ENCODE measurements at regions not wholly inside any gene's neighbourhood (a gene's known extent, or its start where the extent isn't known, plus 50 kb on each side); places are given as distances from the start of the nearest gene placed in this dataset.

DNA sequence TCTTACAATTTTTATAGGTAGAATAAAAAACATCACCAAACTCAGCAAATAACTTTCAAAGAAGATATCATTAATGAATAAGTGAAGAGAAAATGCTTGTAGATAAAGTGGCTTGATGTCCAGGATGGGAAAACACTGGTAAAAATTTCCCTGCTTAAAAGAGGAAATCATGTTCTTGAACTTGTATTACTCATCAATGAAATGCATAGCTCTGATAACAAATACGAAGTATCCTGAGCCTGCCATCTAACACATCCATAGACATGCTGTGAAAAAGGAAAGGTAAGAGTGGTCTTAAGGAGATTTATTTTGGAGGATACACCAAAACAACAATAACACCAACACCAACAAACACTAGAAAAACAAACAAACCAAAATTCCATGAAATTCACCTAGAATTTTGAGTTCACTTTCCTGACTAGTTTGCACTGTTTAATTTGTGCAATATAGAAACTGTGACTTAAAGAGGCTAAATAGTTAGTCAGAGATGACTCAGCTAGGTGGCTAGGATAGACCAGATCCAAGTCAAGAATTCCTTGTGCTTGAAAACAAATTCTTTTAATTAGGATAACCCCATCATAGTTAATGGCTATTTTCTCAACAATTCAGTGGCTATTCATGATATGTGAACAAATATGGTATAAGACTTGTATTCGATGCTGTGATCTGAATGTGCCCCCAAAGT is 179.8 kb upstream of the KCNK2 start:
- no peak overlapping the region for H3K4me3 Mint-ChIP-seq
- no peak for DNase-seq (ENCODE audit: low read depth, low spot score)
- H3K4me1 Mint-ChIP-seq: no peaks in the 10 kb centered on the region

DNA sequence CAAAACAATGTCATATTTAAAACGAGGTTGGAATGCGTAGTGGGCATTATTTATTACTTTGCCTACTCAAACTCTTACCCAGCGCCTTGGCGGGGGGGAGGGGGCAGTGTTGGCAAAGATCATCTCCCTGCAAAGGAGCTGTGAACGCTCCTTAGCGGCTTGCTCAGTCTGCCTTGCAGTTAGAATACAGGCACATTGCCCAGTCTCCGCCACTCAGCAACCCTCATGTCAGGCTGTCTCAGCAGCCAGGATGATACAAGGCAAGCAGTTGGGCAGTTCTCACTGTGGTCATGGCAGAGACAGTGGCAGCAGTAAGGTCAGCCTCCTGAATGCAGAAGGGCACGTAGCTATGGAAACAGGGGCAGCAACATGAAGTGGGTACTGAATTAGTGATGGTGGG is 170.4 kb upstream of the KCNK2 start:
- no peak for DNase-seq (ENCODE audit: low read depth, low spot score)

More for the DNA sequence above, 179.8 kb upstream of the KCNK2 start:
- Mint-ChIP-seq H3K36me3 (ENCODE audit: low read depth) (no peaks in the 10 kb centered on the region), H3K27me3 (ENCODE audit: low read depth) (no peaks in the 10 kb centered on the region), H3K27ac (ENCODE audit: unreplicated experiment) (no peak overlapping the region), H3K9me3 (no peaks in the 10 kb centered on the region)
- TF ChIP-seq, protein P1, sequence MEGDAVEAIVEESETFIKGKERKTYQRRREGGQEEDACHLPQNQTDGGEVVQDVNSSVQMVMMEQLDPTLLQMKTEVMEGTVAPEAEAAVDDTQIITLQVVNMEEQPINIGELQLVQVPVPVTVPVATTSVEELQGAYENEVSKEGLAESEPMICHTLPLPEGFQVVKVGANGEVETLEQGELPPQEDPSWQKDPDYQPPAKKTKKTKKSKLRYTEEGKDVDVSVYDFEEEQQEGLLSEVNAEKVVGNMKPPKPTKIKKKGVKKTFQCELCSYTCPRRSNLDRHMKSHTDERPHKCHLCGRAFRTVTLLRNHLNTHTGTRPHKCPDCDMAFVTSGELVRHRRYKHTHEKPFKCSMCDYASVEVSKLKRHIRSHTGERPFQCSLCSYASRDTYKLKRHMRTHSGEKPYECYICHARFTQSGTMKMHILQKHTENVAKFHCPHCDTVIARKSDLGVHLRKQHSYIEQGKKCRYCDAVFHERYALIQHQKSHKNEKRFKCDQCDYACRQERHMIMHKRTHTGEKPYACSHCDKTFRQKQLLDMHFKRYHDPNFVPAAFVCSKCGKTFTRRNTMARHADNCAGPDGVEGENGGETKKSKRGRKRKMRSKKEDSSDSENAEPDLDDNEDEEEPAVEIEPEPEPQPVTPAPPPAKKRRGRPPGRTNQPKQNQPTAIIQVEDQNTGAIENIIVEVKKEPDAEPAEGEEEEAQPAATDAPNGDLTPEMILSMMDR (conservative IDR thresholded peaks at IDR 0.05): no peak

DNA sequence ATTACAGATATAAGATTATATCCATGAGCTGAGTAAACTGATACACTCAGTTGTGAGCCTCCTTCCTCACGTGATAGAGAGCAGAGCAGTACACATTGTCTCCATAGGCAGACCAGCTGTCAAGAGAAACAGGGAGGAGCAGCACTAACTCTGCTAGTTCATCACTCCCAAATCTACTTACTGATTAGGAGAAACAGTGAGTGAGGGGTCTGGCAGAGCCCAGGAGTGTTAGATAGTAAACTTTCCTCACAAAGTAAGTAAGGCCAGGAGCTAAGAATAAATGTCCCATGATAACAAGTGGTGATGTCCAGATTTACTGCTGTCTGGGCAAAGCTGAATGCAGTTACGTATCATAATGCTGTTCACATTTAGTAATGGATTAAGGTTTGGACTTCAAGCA is 168.6 kb upstream of the KCNK2 start:
- no peak for DNase-seq (ENCODE audit: low read depth, low spot score)
- no peaks in the 10 kb centered on the region for H3K27me3 Mint-ChIP-seq (ENCODE audit: low read depth)
- no peaks in the 10 kb centered on the region for H3K4me1 Mint-ChIP-seq
- TF ChIP-seq, protein P1 (conservative IDR thresholded peaks at IDR 0.05): no peak
- no peaks in the 10 kb centered on the region for H3K9me3 Mint-ChIP-seq
- H3K36me3 Mint-ChIP-seq (ENCODE audit: low read depth): no peaks in the 10 kb centered on the region
- no peak overlapping the region for H3K4me3 Mint-ChIP-seq
- H3K27ac Mint-ChIP-seq (ENCODE audit: unreplicated experiment): no peak overlapping the region

More for the DNA sequence above, 170.4 kb upstream of the KCNK2 start:
- TF ChIP-seq, protein P1 (conservative IDR thresholded peaks at IDR 0.05): no peak
- Mint-ChIP-seq H3K36me3 (ENCODE audit: low read depth) (no peaks in the 10 kb centered on the region), H3K27ac (ENCODE audit: unreplicated experiment) (no peak overlapping the region), H3K4me3 (no peak overlapping the region), H3K9me3 (no peaks in the 10 kb centered on the region), H3K27me3 (ENCODE audit: low read depth) (no peaks in the 10 kb centered on the region), H3K4me1 (no peaks in the 10 kb centered on the region)

DNA sequence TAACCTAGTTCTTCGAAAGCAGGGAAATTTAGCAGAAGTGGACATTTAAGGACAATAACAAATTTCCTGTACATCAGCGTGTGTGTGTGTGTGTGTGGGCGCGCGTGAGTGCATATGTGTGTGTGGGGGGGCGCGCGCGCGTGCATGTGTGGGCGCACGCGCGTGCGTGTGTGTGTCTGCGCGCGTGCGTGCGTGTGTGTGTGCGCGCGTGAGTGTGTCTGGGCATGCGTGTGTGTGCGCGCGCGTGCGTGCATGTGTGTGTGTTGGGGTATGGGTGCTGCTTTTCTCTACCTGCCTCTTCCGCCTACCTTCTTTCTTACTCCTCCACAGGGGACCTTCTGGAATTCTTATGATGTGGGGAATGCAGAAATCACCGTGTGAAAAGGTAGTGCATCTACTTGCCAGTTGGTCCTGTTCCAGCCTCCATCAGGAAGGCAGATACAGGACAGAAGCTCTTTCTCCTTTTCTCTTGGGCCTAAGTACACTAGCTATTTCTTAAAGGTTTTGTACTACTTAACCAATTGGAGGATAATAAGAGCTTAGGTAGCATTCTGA is 165.4 kb upstream of the KCNK2 start:
- Mint-ChIP-seq H3K36me3 (ENCODE audit: low read depth) (no peaks in the 10 kb centered on the region), H3K27me3 (ENCODE audit: low read depth) (no peaks in the 10 kb centered on the region), H3K4me1 (peaks cover 11% of the 10 kb centered on the region), H3K9me3 (no peaks in the 10 kb centered on the region), H3K4me3 (no peak overlapping the region), H3K27ac (ENCODE audit: unreplicated experiment) (no peak overlapping the region)
- TF ChIP-seq, protein P1 (conservative IDR thresholded peaks at IDR 0.05): no peak
- DNase-seq (ENCODE audit: low read depth, low spot score): no peak

DNA sequence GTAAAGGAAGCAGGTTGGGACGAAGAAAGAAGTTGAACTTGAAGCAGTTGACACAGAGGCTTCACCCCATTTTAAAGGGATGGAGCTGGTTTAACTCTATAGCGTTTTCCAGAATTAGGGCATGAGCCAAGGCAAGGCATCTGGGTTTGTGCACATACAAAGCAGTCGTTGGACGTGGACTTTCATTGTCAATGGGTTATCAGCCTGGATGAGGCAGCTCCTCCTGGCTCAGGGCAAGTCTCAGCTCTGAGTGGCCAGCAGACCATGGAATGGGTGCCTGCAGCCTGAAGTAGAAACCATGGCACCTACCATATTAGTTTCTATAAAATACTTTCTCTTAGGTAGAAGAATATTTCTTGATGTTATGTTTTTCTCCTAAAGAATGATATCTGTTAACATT is 163.8 kb upstream of the KCNK2 start:
- Mint-ChIP-seq H3K9me3 (no peaks in the 10 kb centered on the region), H3K4me3 (no peak overlapping the region), H3K27ac (ENCODE audit: unreplicated experiment) (no peak overlapping the region), H3K36me3 (ENCODE audit: low read depth) (no peaks in the 10 kb centered on the region), H3K27me3 (ENCODE audit: low read depth) (no peaks in the 10 kb centered on the region), H3K4me1 (peaks cover 11% of the 10 kb centered on the region)
- no peak for DNase-seq (ENCODE audit: low read depth, low spot score)
- TF ChIP-seq, protein P1 (conservative IDR thresholded peaks at IDR 0.05): no peak

All from neural crest cell (in vitro differentiated cells).